ENCODE measurements at regions not wholly inside any gene's neighbourhood (a gene's known extent, or its start where the extent isn't known, plus 50 kb on each side); places are given as distances from the start of the nearest gene placed in this dataset.

DNA sequence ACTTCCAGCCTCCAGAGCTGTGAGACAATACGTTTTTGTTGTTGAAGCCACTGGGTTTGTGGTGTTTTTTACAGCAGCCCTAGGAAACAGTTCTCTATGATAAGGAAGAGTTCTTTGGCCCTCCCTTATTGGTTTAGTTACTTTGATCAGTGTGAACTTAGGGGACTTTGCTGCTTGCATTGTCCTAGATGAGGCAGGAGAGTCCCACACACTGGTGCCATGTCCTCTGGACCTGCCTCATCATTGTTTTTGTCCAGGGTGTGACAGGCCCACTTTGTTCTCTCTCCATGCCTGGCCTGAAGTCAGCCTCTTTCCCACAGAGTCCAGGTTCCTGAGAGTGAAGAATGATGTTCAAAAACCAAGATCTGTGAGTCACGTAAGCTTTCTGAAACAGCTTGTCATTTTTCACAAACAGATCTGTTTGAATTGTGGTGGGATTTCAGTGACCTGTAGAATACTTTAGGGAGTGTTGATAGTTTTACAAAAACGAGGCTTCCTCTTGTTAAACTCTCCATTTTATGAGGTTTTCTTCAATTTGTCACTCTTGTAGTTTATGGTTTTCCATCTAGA lies 63.8 kb downstream of the ING1 start:
- no peak for TF ChIP-seq POLR2A (IDR thresholded peaks at IDR 0.05)
- TF ChIP-seq, protein P1, sequence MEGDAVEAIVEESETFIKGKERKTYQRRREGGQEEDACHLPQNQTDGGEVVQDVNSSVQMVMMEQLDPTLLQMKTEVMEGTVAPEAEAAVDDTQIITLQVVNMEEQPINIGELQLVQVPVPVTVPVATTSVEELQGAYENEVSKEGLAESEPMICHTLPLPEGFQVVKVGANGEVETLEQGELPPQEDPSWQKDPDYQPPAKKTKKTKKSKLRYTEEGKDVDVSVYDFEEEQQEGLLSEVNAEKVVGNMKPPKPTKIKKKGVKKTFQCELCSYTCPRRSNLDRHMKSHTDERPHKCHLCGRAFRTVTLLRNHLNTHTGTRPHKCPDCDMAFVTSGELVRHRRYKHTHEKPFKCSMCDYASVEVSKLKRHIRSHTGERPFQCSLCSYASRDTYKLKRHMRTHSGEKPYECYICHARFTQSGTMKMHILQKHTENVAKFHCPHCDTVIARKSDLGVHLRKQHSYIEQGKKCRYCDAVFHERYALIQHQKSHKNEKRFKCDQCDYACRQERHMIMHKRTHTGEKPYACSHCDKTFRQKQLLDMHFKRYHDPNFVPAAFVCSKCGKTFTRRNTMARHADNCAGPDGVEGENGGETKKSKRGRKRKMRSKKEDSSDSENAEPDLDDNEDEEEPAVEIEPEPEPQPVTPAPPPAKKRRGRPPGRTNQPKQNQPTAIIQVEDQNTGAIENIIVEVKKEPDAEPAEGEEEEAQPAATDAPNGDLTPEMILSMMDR (IDR thresholded peaks at IDR 0.05), result no peak
- TF ChIP-seq POLR2AphosphoS5 (IDR thresholded peaks at IDR 0.05), result no peak
